ENCODE measurements at regions not wholly inside any gene's neighbourhood (a gene's known extent, or its start where the extent isn't known, plus 50 kb on each side); places are given as distances from the start of the nearest gene placed in this dataset.

- TF ChIP-seq, protein P1, sequence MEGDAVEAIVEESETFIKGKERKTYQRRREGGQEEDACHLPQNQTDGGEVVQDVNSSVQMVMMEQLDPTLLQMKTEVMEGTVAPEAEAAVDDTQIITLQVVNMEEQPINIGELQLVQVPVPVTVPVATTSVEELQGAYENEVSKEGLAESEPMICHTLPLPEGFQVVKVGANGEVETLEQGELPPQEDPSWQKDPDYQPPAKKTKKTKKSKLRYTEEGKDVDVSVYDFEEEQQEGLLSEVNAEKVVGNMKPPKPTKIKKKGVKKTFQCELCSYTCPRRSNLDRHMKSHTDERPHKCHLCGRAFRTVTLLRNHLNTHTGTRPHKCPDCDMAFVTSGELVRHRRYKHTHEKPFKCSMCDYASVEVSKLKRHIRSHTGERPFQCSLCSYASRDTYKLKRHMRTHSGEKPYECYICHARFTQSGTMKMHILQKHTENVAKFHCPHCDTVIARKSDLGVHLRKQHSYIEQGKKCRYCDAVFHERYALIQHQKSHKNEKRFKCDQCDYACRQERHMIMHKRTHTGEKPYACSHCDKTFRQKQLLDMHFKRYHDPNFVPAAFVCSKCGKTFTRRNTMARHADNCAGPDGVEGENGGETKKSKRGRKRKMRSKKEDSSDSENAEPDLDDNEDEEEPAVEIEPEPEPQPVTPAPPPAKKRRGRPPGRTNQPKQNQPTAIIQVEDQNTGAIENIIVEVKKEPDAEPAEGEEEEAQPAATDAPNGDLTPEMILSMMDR (IDR thresholded peaks at IDR 0.05): no peak
- TF ChIP-seq POLR2AphosphoS5 (IDR thresholded peaks at IDR 0.05; ENCODE audit: low read depth, low read length) (no peak), REST (IDR thresholded peaks at IDR 0.05; ENCODE audit: insufficient read depth in 1 of 2, low read depth in 2 of 2, low read length in 1 of 2) (no peak), TCF7L2 (IDR thresholded peaks at IDR 0.05; ENCODE audit: low read depth, low read length) (no peak)
Observed at GRCh38 chr7:86953653-86954336, 105.7 kb downstream of the ELAPOR2 start.

Measured in Panc1 (cell line).